Neutrophil (primary cell): ENCODE measurements at regions not wholly inside any gene's neighbourhood (a gene's known extent, or its start where the extent isn't known, plus 50 kb on each side); places are given as distances from the start of the nearest gene placed in this dataset.

Experiments used
- H3K27ac ChIP-seq: fragments of 200-600 bp; sonication (generic); 2 replicates; pipeline ENCODE4 v1.5.1; 2016; ENCODE audit warnings: mild to moderate bottlenecking, moderate library complexity
- H3K27me3 ChIP-seq: fragments of 200-600 bp; sonication (generic); 2 replicates; pipeline ENCODE4 v1.6.0; 2016; ENCODE audit warnings: mild to moderate bottlenecking
- H3K36me3 ChIP-seq: fragments of 200-600 bp; sonication (generic); 2 replicates; pipeline ENCODE4 v1.5.1; 2017
- H3K4me1 ChIP-seq, 2 experiments: fragments of 200-600 bp in 1 of 2; sonication (generic) in 1 of 2; 1 replicate in 1 of 2; 2 replicates in 1 of 2; pipeline versions ENCODE4 v1.5.1 to v1.6.1; 2013 to 2016; ENCODE audit warnings: low read depth in 1 of 2, low read length in 1 of 2, mild to moderate bottlenecking in 1 of 2, moderate library complexity in 1 of 2; ENCODE audit not compliant: control insufficient read depth in 1 of 2, insufficient read depth in 1 of 2
- H3K4me3 ChIP-seq, 2 experiments: fragments of 200-600 bp in 1 of 2; sonication (generic) in 1 of 2; 1 replicate in 1 of 2; 2 replicates in 1 of 2; pipeline ENCODE4 v1.5.1; 2013 to 2016; ENCODE audit warnings: low read depth in 1 of 2, low read length in 1 of 2, mild to moderate bottlenecking in 1 of 2, moderate library complexity in 1 of 2
- H3K9me3 ChIP-seq: fragments of 200-600 bp; sonication (generic); 2 replicates; pipeline ENCODE4 v1.5.1; 2016
- TF ChIP-seq, protein P1 (sequence below): fragments of 200-600 bp; sonication (generic); IDR thresholded peaks from 2 replicates; pipeline ENCODE4 v1.5.1; 2016; ENCODE audit warnings: antibody characterized with exemption

DNA sequence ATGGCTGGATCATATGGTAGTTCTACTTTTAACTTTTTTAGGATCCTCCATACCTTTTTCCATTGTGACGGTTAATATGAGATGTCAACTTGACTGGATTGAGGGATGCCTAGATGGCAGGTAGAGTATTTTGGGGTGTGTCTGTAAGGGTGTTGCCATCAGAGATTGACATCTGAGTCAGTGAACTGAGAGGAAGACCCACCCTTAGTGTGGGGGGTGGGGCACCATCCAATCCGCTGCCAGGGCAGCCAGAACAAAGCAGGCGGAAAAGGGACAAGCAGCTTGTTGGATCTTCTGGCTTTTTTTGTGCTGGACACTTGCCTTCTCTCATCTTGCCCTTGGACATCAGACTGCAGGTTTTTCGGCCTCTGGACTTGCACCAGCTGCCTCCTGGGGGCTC, 168.5 kb upstream of the CXCL13 start:
- TF ChIP-seq, protein P1, sequence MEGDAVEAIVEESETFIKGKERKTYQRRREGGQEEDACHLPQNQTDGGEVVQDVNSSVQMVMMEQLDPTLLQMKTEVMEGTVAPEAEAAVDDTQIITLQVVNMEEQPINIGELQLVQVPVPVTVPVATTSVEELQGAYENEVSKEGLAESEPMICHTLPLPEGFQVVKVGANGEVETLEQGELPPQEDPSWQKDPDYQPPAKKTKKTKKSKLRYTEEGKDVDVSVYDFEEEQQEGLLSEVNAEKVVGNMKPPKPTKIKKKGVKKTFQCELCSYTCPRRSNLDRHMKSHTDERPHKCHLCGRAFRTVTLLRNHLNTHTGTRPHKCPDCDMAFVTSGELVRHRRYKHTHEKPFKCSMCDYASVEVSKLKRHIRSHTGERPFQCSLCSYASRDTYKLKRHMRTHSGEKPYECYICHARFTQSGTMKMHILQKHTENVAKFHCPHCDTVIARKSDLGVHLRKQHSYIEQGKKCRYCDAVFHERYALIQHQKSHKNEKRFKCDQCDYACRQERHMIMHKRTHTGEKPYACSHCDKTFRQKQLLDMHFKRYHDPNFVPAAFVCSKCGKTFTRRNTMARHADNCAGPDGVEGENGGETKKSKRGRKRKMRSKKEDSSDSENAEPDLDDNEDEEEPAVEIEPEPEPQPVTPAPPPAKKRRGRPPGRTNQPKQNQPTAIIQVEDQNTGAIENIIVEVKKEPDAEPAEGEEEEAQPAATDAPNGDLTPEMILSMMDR = no peak
- Histone ChIP-seq H3K4me1 (no peaks in the 10 kb centered on the region), H3K9me3 (no peaks in the 10 kb centered on the region), H3K27ac (no peak overlapping the region), H3K4me3 (no peak overlapping the region), H3K27me3 (no peaks in the 10 kb centered on the region), H3K36me3 (no peaks in the 10 kb centered on the region)

DNA sequence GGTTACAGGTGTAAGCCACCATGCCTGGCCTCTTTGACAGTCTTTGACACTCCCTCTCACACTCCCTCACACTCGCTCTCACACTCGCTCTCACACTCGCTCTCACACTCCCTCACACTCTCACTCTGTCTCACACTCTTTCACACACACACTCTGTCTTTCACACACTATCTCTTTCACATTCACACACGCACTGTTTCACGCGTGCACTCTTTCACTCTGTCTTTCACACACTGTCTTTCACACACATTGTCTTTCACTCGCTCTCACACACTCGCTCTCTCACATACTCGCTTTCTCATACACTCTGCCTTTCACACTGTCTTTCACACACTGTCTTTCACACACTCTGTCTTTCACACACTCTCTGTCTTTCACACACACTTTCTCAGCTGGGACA, 167.1 kb upstream of the CXCL13 start:
- no peaks in the 10 kb centered on the region for H3K36me3 ChIP-seq
- TF ChIP-seq, protein P1 = no peak
- H3K27me3 ChIP-seq = no peaks in the 10 kb centered on the region
- no peak overlapping the region for H3K4me3 ChIP-seq
- no peak overlapping the region for H3K27ac ChIP-seq
- H3K9me3 ChIP-seq = no peaks in the 10 kb centered on the region
- no peaks in the 10 kb centered on the region for H3K4me1 ChIP-seq

DNA sequence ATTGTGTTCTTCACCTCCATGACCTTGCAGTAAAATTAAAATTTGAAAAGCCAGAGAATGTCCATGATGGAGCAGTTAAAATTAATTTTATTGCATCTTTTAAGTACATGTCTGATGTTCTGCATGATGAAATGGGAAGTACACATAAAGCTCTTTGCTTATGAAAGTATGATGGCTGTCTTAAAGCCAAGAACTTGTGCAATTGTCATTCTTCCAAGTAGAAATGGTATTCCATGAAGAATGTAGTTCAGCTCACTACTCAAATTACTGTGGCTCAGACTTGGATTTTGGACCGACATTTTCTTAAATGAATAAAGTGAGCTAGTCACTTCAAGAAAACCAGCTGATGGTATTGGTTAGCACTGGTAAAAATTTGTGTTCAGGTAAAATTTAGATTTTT, 161.7 kb upstream of the CXCL13 start:
- Histone ChIP-seq H3K4me3 (no peak overlapping the region), H3K9me3 (no peaks in the 10 kb centered on the region), H3K4me1 (no peaks in the 10 kb centered on the region), H3K36me3 (no peaks in the 10 kb centered on the region), H3K27me3 (no peaks in the 10 kb centered on the region), H3K27ac (no peak overlapping the region)
- TF ChIP-seq, protein P1 = no peak

DNA sequence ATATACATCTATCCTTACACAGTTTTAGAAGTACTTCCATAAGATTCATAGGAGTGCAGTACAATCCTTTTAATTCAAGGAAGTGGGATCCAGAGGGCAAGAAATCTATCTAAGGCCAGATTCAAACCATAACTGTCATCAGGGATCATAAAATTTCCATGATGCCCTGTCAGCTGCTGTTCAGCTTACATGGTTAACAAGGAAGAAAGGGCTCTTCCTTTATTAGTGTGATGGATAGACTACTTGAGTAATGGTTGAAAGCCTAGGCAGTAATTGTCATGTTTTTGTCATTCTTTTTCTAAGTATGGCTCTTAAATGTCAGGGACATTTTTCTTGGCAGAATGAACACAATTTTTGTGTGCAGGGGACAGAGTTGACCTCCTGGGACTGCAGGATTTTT, 159.8 kb upstream of the CXCL13 start:
- TF ChIP-seq, protein P1 = no peak
- Histone ChIP-seq H3K36me3 (no peaks in the 10 kb centered on the region), H3K27ac (no peak overlapping the region), H3K9me3 (no peaks in the 10 kb centered on the region), H3K4me3 (no peak overlapping the region), H3K27me3 (no peaks in the 10 kb centered on the region), H3K4me1 (no peaks in the 10 kb centered on the region)

DNA sequence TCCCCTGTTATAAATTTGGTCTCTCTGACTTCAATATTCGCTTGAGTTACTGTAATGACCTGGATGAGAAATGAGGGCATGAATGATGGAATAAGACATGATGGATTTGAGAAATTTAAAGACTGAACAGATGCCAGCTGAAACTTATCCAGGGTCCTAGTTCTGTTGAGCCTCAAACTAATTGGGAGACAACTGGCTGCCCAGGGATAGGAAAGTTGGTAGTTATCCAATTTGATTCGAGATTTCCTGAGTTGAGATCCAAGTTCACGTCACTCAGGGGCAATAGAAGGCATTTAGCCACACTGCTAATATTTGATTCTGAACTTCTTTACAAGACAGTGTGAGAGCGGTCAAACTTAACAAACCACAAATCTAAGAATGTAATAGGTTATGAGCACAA, 159.0 kb upstream of the CXCL13 start:
- Histone ChIP-seq H3K36me3 (no peaks in the 10 kb centered on the region), H3K27ac (no peak overlapping the region), H3K27me3 (no peaks in the 10 kb centered on the region), H3K4me1 (no peaks in the 10 kb centered on the region), H3K4me3 (no peak overlapping the region), H3K9me3 (no peaks in the 10 kb centered on the region)
- TF ChIP-seq, protein P1 = no peak

DNA sequence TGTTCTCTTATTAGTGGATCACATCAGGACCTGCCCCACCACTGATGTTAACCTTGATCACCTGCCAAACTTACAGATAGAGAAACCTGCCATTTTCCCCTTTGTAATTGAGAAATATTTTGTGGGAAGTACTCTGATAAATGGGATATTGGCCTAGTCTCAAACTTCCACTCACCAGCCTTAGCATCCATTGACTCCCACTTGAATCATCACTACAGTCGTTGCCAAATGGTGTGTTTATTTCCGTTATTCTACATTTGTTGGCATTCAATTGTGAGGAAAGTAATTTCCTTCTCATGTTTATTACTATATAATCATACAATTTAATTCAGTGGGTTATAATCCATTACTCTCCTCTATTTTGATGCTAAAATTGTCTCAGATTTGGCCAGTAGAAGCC, 156.4 kb upstream of the CXCL13 start:
- TF ChIP-seq, protein P1 = no peak
- H3K27ac ChIP-seq = no peak overlapping the region
- H3K9me3 ChIP-seq = no peaks in the 10 kb centered on the region
- no peaks in the 10 kb centered on the region for H3K27me3 ChIP-seq
- no peaks in the 10 kb centered on the region for H3K4me1 ChIP-seq
- no peaks in the 10 kb centered on the region for H3K36me3 ChIP-seq
- no peak overlapping the region for H3K4me3 ChIP-seq
